HCT116 (cell line): ENCODE measurements at regions not wholly inside any gene's neighbourhood (a gene's known extent, or its start where the extent isn't known, plus 50 kb on each side); places are given as distances from the start of the nearest gene placed in this dataset.

Source experiments
- ATAC-seq: fragments of 200-7000 bp; cut with Tn5 transposase; 2 replicates; pipeline ENCODE4 v1.9.1; 2020; ENCODE audit warnings: mild to moderate bottlenecking, moderate library complexity
- BruUV-seq: library from RNA; stranded (reverse); fragments of 400-500 nt; replicated peaks from 2 replicates; lab custom pipeline; 2021; lab: Mats Ljungman, UMichigan
- CTCF ChIA-PET: fragments of 300-600 bp; sonication (Branson Sonifier 250); formaldehyde crosslinking; loops from one replicate; lab custom pipeline; 2021; ENCODE audit warnings: antibody characterized with exemption; lab: Charles Lee
- POLR2A ChIA-PET: fragments of 300-600, 350-600 bp; sonication (Branson Sonifier 250); formaldehyde crosslinking; loops from one replicate; lab custom pipeline; 2021; ENCODE audit warnings: antibody characterized with exemption; lab: Charles Lee
- RAD21 ChIA-PET, 2 experiments: fragments of 300-600 bp; sonication (Branson Sonifier 250); formaldehyde crosslinking; loops; one replicate each; lab custom pipeline; 2023; ENCODE audit warnings: low total read pairs in 2 of 2; ENCODE audit not compliant: uncharacterized antibody in 2 of 2, unreplicated experiment in 2 of 2, low non-redundant PET in 1 of 2; lab: Charles Lee
- DNase-seq: peaks from one replicate; pipeline ENCODE4 v3.0.0-alpha.2; 2010; ENCODE audit warnings: low read depth, low spot score
- H2AFZ ChIP-seq: fragments of 200-600 bp; shearing (Covaris generic), sonication (generic); 2 replicates; pipeline ENCODE4 v1.6.1; 2017; ENCODE audit warnings: low read depth, mixed run types, mixed read lengths, antibody characterized with exemption, low read length; ENCODE audit not compliant: poor library complexity, severe bottlenecking
- H3K27ac ChIP-seq: 2 replicates; pipeline ENCODE4 v1.5.1; 2012; ENCODE audit warnings: low read depth, low read length
- H3K27me3 ChIP-seq: fragments of 200-600 bp; sonication (generic); 2 replicates; pipeline ENCODE4 v1.6.1; 2016; ENCODE audit warnings: mixed run types, low read length, mixed read lengths; ENCODE audit not compliant: insufficient read depth
- H3K36me3 ChIP-seq, 2 experiments: fragments of 200-500 bp in 1 of 2; fragments of 200-600 bp in 1 of 2; sonication (Bioruptor generic) in 1 of 2; sonication (generic) in 1 of 2; 2 replicates each; pipeline versions ENCODE4 v1.5.1 to v1.6.1; 2014 to 2016; ENCODE audit warnings: low read length in 2 of 2, inconsistent platforms in 1 of 2, mixed read lengths in 1 of 2, mixed run types in 1 of 2; ENCODE audit not compliant: insufficient read depth in 2 of 2, control insufficient read depth in 1 of 2
- H3K4me1 ChIP-seq, 2 experiments: fragments of 200-600 bp in 1 of 2; sonication (generic) in 1 of 2; 2 replicates each; pipeline versions ENCODE4 v1.5.1 to v1.6.1; 2012 to 2017; ENCODE audit warnings: low read length in 2 of 2, inconsistent platforms in 1 of 2, mild to moderate bottlenecking in 1 of 2, mixed read lengths in 1 of 2, mixed run types in 1 of 2, moderate library complexity in 1 of 2; ENCODE audit not compliant: insufficient read depth in 2 of 2, control insufficient read depth in 1 of 2
- H3K4me2 ChIP-seq: fragments of 200-600 bp; sonication (generic); 2 replicates; pipeline ENCODE4 v1.6.1; 2017; ENCODE audit warnings: mixed run types, low read length, mixed read lengths
- H3K4me3 ChIP-seq, 2 experiments: fragments of 200-600 bp in 1 of 2; sonication (generic) in 1 of 2; replicated peaks in 1 of 2; 2 replicates each; pipeline ENCODE4 v1.5.1; 2011 to 2016; ENCODE audit warnings: low read length in 2 of 2, control low read depth in 1 of 2, low read depth in 1 of 2, mild to moderate bottlenecking in 1 of 2, mixed read lengths in 1 of 2, mixed run types in 1 of 2
- H3K79me2 ChIP-seq: fragments of 200-600 bp; sonication (generic); 2 replicates; pipeline ENCODE4 v1.6.1; 2017; ENCODE audit warnings: mild to moderate bottlenecking, mixed run types, low read length, moderate library complexity, mixed read lengths; ENCODE audit not compliant: insufficient read depth
- H3K9ac ChIP-seq: fragments of 200-600 bp; sonication (generic); 2 replicates; pipeline ENCODE4 v1.6.1; 2016; ENCODE audit warnings: low read length, mixed read lengths
- H3K9me2 ChIP-seq: fragments of 200-600 bp; sonication (generic), shearing (Covaris generic); 2 replicates; pipeline ENCODE4 v1.6.1; 2017; ENCODE audit warnings: mixed run types, mild to moderate bottlenecking, moderate library complexity; ENCODE audit not compliant: insufficient read depth
- H3K9me3 ChIP-seq, 2 experiments: fragments of 200-500 bp in 1 of 2; fragments of 200-600 bp in 1 of 2; sonication (Bioruptor generic) in 1 of 2; sonication (generic) in 1 of 2; 2 replicates each; pipeline ENCODE4 v1.6.1; 2014 to 2017; ENCODE audit warnings: low read length in 2 of 2, mixed read lengths in 2 of 2, inconsistent platforms in 1 of 2, low read depth in 1 of 2, mild to moderate bottlenecking in 1 of 2, mixed run types in 1 of 2, moderate library complexity in 1 of 2; ENCODE audit not compliant: control insufficient read depth in 1 of 2, insufficient read depth in 1 of 2
- H4K20me1 ChIP-seq: fragments of 200-600 bp; sonication (generic), shearing (Covaris generic); 2 replicates; pipeline ENCODE4 v1.6.1; 2017; ENCODE audit warnings: mixed run types, mild to moderate bottlenecking, moderate library complexity; ENCODE audit not compliant: insufficient read depth
- EGR1 ChIP-seq: IDR thresholded peaks from 2 replicates; pipeline ENCODE4 v1.6.1; 2012; ENCODE audit warnings: low read depth
- FOSL1 ChIP-seq: IDR thresholded peaks from 2 replicates; pipeline ENCODE4 v1.6.1; 2012; ENCODE audit warnings: low read depth
- SP1 ChIP-seq: IDR thresholded peaks from 2 replicates; pipeline ENCODE4 v1.6.1; 2012; ENCODE audit warnings: low read depth
- ZFX ChIP-seq: fragments of 450-650 bp; IDR thresholded peaks from 2 replicates; pipeline ENCODE4 v1.6.1; 2017
- intact Hi-C: fragments of 100-400 bp; cut with micrococcal nuclease; formaldehyde crosslinking; loops from 2 replicates; pipeline ENCODE4 v1.10.0; 2022

- no peak overlapping the region for H3K9ac ChIP-seq
- peaks cover 0 to 3% of the 10 kb centered on the region in 2 experiments; a peak in 1 of 4 replicates for H3K9me3 ChIP-seq
- ChIA-PET CTCF (no interaction called here), RAD21 (no interaction called here), POLR2A (no interaction called here)
- no peaks in the 10 kb centered on the region for H3K79me2 ChIP-seq
- TF ChIP-seq EGR1 = no peak
- no peak for TF ChIP-seq FOSL1
- no peak for TF ChIP-seq ZFX
- ATAC-seq (no peak), DNase-seq (no peak)
- no peak overlapping the region for H3K4me2 ChIP-seq
- no peaks in the 10 kb centered on the region for H3K27me3 ChIP-seq
- no TSS peak for BruUV-seq
- no peak overlapping the region for H3K4me3 ChIP-seq
- no peaks in the 10 kb centered on the region for H3K36me3 ChIP-seq
- H3K27ac ChIP-seq = no peak overlapping the region
- no peaks in the 10 kb centered on the region for H3K4me1 ChIP-seq
- no peak overlapping the region for H2AFZ ChIP-seq
- H4K20me1 ChIP-seq = no peaks in the 10 kb centered on the region
- no peaks in the 10 kb centered on the region for H3K9me2 ChIP-seq
- intact Hi-C loops = no loop called here
Observed at GRCh38 chr1:184285401-184286087, 101.3 kb upstream of the C1orf21 start.

GRCh38 chr1:184287001-184287400, 99.8 kb upstream of the C1orf21 start:
- Histone ChIP-seq H2AFZ (no peak overlapping the region), H3K27me3 (no peaks in the 10 kb centered on the region), H3K79me2 (no peaks in the 10 kb centered on the region), H3K4me3 (no peak overlapping the region), H4K20me1 (no peaks in the 10 kb centered on the region), H3K9ac (no peak overlapping the region), H3K36me3 (no peaks in the 10 kb centered on the region), H3K9me2 (no peaks in the 10 kb centered on the region), H3K4me1 (no peaks in the 10 kb centered on the region), H3K9me3 (peaks cover 0 to 3% of the 10 kb centered on the region in 2 experiments; a peak in 1 of 4 replicates), H3K4me2 (no peak overlapping the region), H3K27ac (no peak overlapping the region)
- intact Hi-C loops = no loop called here
- RAD21 ChIA-PET = no interaction called here
- no TSS peak for BruUV-seq
- TF ChIP-seq SP1 = no peak
- CTCF ChIA-PET = no interaction called here
- ATAC-seq (no peak), DNase-seq (no peak)
- POLR2A ChIA-PET = no interaction called here
